ENCODE measurements at regions not wholly inside any gene's neighbourhood (a gene's known extent, or its start where the extent isn't known, plus 50 kb on each side); places are given as distances from the start of the nearest gene placed in this dataset.

- TF ChIP-seq ZNF174 (tag by site-specific recombination; IDR thresholded peaks at IDR 0.05) (no peak), CTCF (tag by site-specific recombination; IDR thresholded peaks at IDR 0.05) (no peak), SP2 (tag by site-specific recombination; IDR thresholded peaks at IDR 0.05) (no peak), HOXA7 (CRISPR knock-in tag; IDR thresholded peaks at IDR 0.05; ENCODE audit: borderline replicate concordance) (no peak), ZNF629 (tag by site-specific recombination; IDR thresholded peaks at IDR 0.05) (no peak), GLIS1 (tag by site-specific recombination; IDR thresholded peaks at IDR 0.05) (no peak), ZBTB10 (tag by site-specific recombination; IDR thresholded peaks at IDR 0.05) (no peak), ZNF768 (tag by site-specific recombination; IDR thresholded peaks at IDR 0.05) (no peak), SALL2 (tag by site-specific recombination; IDR thresholded peaks at IDR 0.05; ENCODE audit: borderline replicate concordance) (no peak), ZBTB44 (tag by site-specific recombination; IDR thresholded peaks at IDR 0.05) (no peak), ZNF114 (tag by site-specific recombination; IDR thresholded peaks at IDR 0.05) (no peak), ZNF366 (tag by site-specific recombination; conservative IDR thresholded peaks at IDR 0.05) (no peak), ZNF670 (tag by site-specific recombination; IDR thresholded peaks at IDR 0.05; ENCODE audit: low read depth) (no peak)
These were observed 532.7 kb upstream of the SPRY2 start for GRCh38 chr13:80873589-80873988.
